Caco-2 (cell line): ENCODE measurements at regions not wholly inside any gene's neighbourhood (a gene's known extent, or its start where the extent isn't known, plus 50 kb on each side); places are given as distances from the start of the nearest gene placed in this dataset.

Experiments used
- BruUV-seq: library from RNA; stranded (reverse); fragments of 400-500 nt; replicated peaks from 2 replicates; lab custom pipeline; 2021; lab: Mats Ljungman, UMichigan
- CTCF ChIA-PET: fragments of 300-600 bp; sonication (Branson Sonifier 250); formaldehyde crosslinking; loops from one replicate; lab custom pipeline; 2022; ENCODE audit warnings: antibody characterized with exemption; lab: Charles Lee
- POLR2A ChIA-PET: fragments of 300-600 bp; sonication (Branson Sonifier 250); formaldehyde crosslinking; loops from one replicate; lab custom pipeline; 2022; ENCODE audit warnings: antibody characterized with exemption; lab: Charles Lee
- DNase-seq, 2 experiments: peaks; one replicate each; pipeline versions ENCODE4 v3.0.0 to v3.0.0-alpha.2; 2020 to 2022
- H3K27me3 ChIP-seq: replicated peaks from 2 replicates; pipeline ENCODE4 v1.6.0; 2011; ENCODE audit warnings: low read length; ENCODE audit not compliant: control insufficient read depth, insufficient read depth
- H3K36me3 ChIP-seq: 2 replicates; pipeline ENCODE4 v1.5.1; 2011; ENCODE audit warnings: low read length; ENCODE audit not compliant: control insufficient read depth, insufficient read depth
- H3K4me1 ChIP-seq: fragments of 250-450 bp; sonication (Bioruptor Pico); 2 replicates; pipeline ENCODE4 v1.5.1; 2020; ENCODE audit warnings: mild to moderate bottlenecking
- H3K4me3 ChIP-seq: 2 replicates; pipeline ENCODE4 v1.5.1; 2011; ENCODE audit warnings: low read depth, mild to moderate bottlenecking, control low read depth, low read length
- H3K9me3 ChIP-seq: fragments of 250-450 bp; sonication (Bioruptor Pico); 2 replicates; pipeline ENCODE4 v1.5.1; 2020; ENCODE audit warnings: mild to moderate bottlenecking, moderate library complexity
- H3K27ac Mint-ChIP-seq: one replicate; pipeline ENCODE4 v1.8.0; 2022; ENCODE audit warnings: mixed read lengths; ENCODE audit not compliant: unreplicated experiment
- H3K27me3 Mint-ChIP-seq: one replicate; pipeline ENCODE4 v1.8.0; 2022; ENCODE audit warnings: mixed read lengths; ENCODE audit not compliant: insufficient read depth, unreplicated experiment
- H3K36me3 Mint-ChIP-seq: one replicate; pipeline ENCODE4 v1.8.0; 2022; ENCODE audit warnings: mild to moderate bottlenecking, mixed read lengths; ENCODE audit not compliant: insufficient read depth, unreplicated experiment
- H3K4me1 Mint-ChIP-seq: one replicate; pipeline ENCODE4 v1.8.0; 2022; ENCODE audit warnings: low read depth, mixed read lengths; ENCODE audit not compliant: unreplicated experiment
- H3K4me3 Mint-ChIP-seq: one replicate; pipeline ENCODE4 v1.8.0; 2022; ENCODE audit warnings: mild to moderate bottlenecking, moderate library complexity, mixed read lengths; ENCODE audit not compliant: unreplicated experiment
- H3K9me3 Mint-ChIP-seq: one replicate; pipeline ENCODE4 v1.8.0; 2022; ENCODE audit warnings: mixed read lengths; ENCODE audit not compliant: unreplicated experiment
- CTCF ChIP-seq, 2 experiments: fragments of 200-600 bp in 1 of 2; IDR thresholded peaks; 1 replicate in 1 of 2; 2 replicates in 1 of 2; pipeline versions ENCODE4 v1.5.1 to v1.8.0; 2011 to 2022; ENCODE audit warnings: antibody characterized with exemption in 1 of 2, control low read depth in 1 of 2, inconsistent platforms in 1 of 2, low read depth in 1 of 2, low read length in 1 of 2, mild to moderate bottlenecking in 1 of 2, moderate library complexity in 1 of 2; ENCODE audit not compliant: insufficient read depth in 1 of 2, severe bottlenecking in 1 of 2, unreplicated experiment in 1 of 2
- intact Hi-C: fragments of 100-400 bp; cut with micrococcal nuclease; formaldehyde crosslinking; loops from one replicate; pipeline ENCODE4 v1.10.0; 2022; ENCODE audit not compliant: unreplicated experiment

GRCh38 chr16:13453938-13454553 is 465.9 kb upstream of the ERCC4 start:
- BruUV-seq: no TSS peak
- TF ChIP-seq CTCF (IDR thresholded peaks at IDR 0.05; ENCODE audit: insufficient read depth in 1 of 2, low read depth in 1 of 2, low read length in 1 of 2, severe bottlenecking in 1 of 2, unreplicated experiment in 1 of 2): peak; percentile 53 to 61
- no peak overlapping the region for H3K4me3 Mint-ChIP-seq
- Histone ChIP-seq H3K36me3 (no peaks in the 10 kb centered on the region), H3K27me3 (no peaks in the 10 kb centered on the region), H3K4me1 (no peaks in the 10 kb centered on the region), H3K4me3 (no peak overlapping the region), H3K9me3 (no peaks in the 10 kb centered on the region)
- H3K36me3 Mint-ChIP-seq: peaks cover 5% of the 10 kb centered on the region
- intact Hi-C loops: loop anchor here (1.0 kb wide), 1 partner anchor 558 kb away; no protein-coding TSS in a partner anchor
- no peaks in the 10 kb centered on the region for H3K9me3 Mint-ChIP-seq
- ChIA-PET POLR2A (no interaction called here), CTCF (no interaction called here)
- DNase-seq: peak in 1 of 2 experiments; percentile 41
- H3K27ac Mint-ChIP-seq: no peak overlapping the region
- peaks cover 9% of the 10 kb centered on the region for H3K27me3 Mint-ChIP-seq
- no peaks in the 10 kb centered on the region for H3K4me1 Mint-ChIP-seq

- CTCF ChIA-PET: no interaction called here
Measured at GRCh38 chr16:13463619-13464018, 456.3 kb upstream of the ERCC4 start.

GRCh38 chr16:13471036-13471435 is 448.9 kb upstream of the ERCC4 start:
- no peaks in the 10 kb centered on the region for H3K4me1 Mint-ChIP-seq
- Histone ChIP-seq H3K27me3 (no peaks in the 10 kb centered on the region; the same call in 1 of the 2 replicates), H3K36me3 (no peaks in the 10 kb centered on the region), H3K4me3 (no peak overlapping the region), H3K9me3 (no peaks in the 10 kb centered on the region), H3K4me1 (0 out of 2 replicates have a peak, but pooled peaks cover 7% of the 10 kb centered on the region)
- intact Hi-C loops: no loop called here
- peak in 1 of 2 experiments; percentile 45 for DNase-seq
- POLR2A ChIA-PET: no interaction called here
- H3K27ac Mint-ChIP-seq: no peak overlapping the region
- peaks cover 3% of the 10 kb centered on the region for H3K9me3 Mint-ChIP-seq
- no peak for TF ChIP-seq CTCF (IDR thresholded peaks at IDR 0.05; ENCODE audit: insufficient read depth in 1 of 2, low read depth in 1 of 2, low read length in 1 of 2, severe bottlenecking in 1 of 2, unreplicated experiment in 1 of 2)
- H3K36me3 Mint-ChIP-seq: no peaks in the 10 kb centered on the region
- CTCF ChIA-PET: no interaction called here
- H3K4me3 Mint-ChIP-seq: no peak overlapping the region
- no TSS peak for BruUV-seq
- no peaks in the 10 kb centered on the region for H3K27me3 Mint-ChIP-seq

More at GRCh38 chr16:13463619-13464018, 456.3 kb upstream of the ERCC4 start:
- no peak overlapping the region for H3K27ac Mint-ChIP-seq
- Histone ChIP-seq H3K27me3 (no peaks in the 10 kb centered on the region), H3K4me1 (no peaks in the 10 kb centered on the region), H3K36me3 (no peaks in the 10 kb centered on the region), H3K4me3 (no peak overlapping the region), H3K9me3 (no peaks in the 10 kb centered on the region)
- DNase-seq: no peak
- H3K4me1 Mint-ChIP-seq: no peaks in the 10 kb centered on the region
- no peak for TF ChIP-seq CTCF (IDR thresholded peaks at IDR 0.05; ENCODE audit: insufficient read depth in 1 of 2, low read depth in 1 of 2, low read length in 1 of 2, severe bottlenecking in 1 of 2, unreplicated experiment in 1 of 2)
- H3K36me3 Mint-ChIP-seq: no peaks in the 10 kb centered on the region
- no peaks in the 10 kb centered on the region for H3K9me3 Mint-ChIP-seq
- no peaks in the 10 kb centered on the region for H3K27me3 Mint-ChIP-seq
- intact Hi-C loops: no loop called here
- POLR2A ChIA-PET: no interaction called here
- H3K4me3 Mint-ChIP-seq: no peak overlapping the region
- no TSS peak for BruUV-seq
